ENCODE measurements at regions not wholly inside any gene's neighbourhood (a gene's known extent, or its start where the extent isn't known, plus 50 kb on each side); places are given as distances from the start of the nearest gene placed in this dataset.

DNA sequence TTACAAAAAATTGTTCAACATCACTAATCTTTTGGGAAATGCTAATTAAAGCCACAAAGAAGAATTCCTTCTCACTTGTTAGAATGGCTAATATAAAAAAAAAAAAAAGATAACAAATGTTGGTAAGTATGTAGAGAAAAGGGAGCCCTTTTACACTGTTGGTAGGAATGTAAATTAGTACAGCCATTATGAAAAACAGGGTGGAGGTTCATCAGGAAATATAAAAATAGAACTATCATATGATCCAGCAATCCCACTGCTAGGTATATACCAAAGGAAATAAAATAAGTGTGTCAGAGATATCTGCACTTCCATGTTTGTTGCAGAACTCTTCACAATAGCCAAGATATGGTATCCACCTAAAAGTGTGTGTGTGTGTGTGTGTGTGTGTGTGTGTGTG lies 83.5 kb upstream of the RGMB start:
- no peak for TF ChIP-seq POLR2AphosphoS5 (IDR thresholded peaks at IDR 0.05; ENCODE audit: borderline replicate concordance, low read depth, low read length)
- TF ChIP-seq EZH2 (IDR thresholded peaks at IDR 0.05), result no peak

All from SK-N-MC (cell line).